H54 (cell line): ENCODE measurements at regions not wholly inside any gene's neighbourhood (a gene's known extent, or its start where the extent isn't known, plus 50 kb on each side); places are given as distances from the start of the nearest gene placed in this dataset.

ENCODE experiments used
- DNase-seq: peaks from one replicate; pipeline ENCODE4 v3.0.0; 2011; ENCODE audit warnings: low spot score, mixed read lengths; ENCODE audit not compliant: insufficient read length
- FAIRE-seq: peaks from 3 replicates; lab custom pipeline; 2011; peaks lifted over from hg19 to GRCh38; lab: Jason Lieb, UNC
- POLR2A ChIP-seq: IDR thresholded peaks from 2 replicates; pipeline ENCODE4 v1.6.1; 2011; ENCODE audit warnings: low read depth, mild to moderate bottlenecking, low read length

DNA sequence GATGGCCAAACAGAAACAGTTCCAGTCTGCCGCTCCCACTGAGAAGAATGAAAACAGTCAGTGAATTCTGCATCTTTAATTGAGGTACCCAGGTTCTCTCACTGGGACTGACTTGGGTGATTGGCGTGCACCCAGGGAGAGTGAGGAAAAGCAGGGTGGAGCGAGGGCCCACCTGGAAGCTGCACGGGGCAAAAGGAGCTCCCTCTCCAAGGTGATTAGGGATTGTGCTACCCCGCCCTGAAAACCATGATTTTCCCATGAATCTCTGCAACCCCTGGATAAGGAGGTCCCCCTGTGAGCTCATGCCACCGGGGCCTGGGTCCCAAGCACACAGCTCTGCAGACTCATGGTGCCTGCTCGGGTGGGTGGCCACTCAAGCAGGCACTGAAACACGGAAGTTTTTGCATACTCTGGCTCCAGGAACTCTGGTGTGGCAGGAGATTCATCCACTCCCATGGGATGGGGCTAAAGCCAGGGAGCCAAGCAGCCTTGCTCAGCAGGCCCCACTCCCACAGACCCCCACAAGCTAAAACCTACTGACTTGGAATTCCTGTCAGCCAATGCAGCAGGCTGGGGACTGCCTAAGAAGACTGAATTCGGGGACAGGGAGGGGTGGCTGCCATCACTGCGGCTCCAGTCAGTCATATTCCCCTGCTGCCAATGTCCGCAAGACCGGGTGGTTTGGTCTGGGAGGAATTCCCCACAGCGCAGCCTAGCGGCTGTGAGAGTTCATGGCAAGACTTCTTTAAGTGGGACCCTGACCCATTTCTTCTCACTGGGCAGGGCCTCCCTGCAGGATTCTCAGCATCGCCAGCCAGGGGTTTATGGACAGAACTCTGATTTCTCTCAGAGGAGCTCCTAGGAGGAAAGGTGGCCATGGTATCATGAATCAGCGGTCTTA lies 652.2 kb upstream of the RGMB start:
- TF ChIP-seq POLR2A = no peak
- FAIRE-seq = no peak
- no peak for DNase-seq

GRCh38 chr5:98128271-98128670 lies 645.2 kb upstream of the RGMB start:
- no peak for TF ChIP-seq POLR2A
- DNase-seq = no peak
- peak; percentile 68 for FAIRE-seq

GRCh38 chr5:98128846-98129245 lies 644.6 kb upstream of the RGMB start:
- no peak for DNase-seq
- no peak for TF ChIP-seq POLR2A
- no peak for FAIRE-seq

DNA sequence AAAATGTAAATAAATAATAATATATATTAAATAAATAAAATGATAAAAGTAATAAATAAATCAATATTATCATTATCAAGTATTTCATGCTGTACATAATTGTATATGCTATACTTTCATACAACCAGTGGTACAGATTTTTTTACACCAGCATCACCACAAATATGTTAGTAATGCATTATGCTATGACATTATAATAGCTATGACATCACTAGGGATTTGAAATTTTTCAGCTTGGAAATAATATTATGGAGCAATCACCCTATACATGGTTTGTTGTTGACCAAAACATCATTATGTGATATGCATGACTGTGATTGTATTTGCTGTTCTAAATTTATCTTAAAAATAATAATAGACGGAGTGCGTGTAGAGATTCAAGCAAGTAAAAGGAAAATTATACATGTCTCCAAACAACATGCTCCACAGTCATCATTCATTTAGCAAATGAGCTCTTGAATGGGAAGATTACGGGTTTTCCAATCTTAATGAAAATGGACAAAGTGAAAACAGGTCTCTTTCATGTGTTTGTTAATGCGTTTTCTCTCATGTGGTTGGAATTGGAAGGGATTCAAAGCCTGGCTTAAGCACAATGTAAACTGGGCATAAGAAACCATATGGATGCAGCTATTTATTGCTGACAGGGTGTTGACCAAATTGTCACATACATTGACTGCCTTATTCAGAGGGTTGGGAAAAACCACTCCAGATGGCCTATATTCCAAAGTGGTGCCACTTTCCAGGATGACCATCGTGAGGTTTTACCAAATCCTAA lies 643.0 kb upstream of the RGMB start:
- no peak for DNase-seq
- no peak for FAIRE-seq
- TF ChIP-seq POLR2A = no peak

- no peak for DNase-seq
- no peak for TF ChIP-seq POLR2A
- no peak for FAIRE-seq
Measured at GRCh38 chr5:98144116-98144515, 629.3 kb upstream of the RGMB start.

GRCh38 chr5:98144710-98145109 lies 628.8 kb upstream of the RGMB start:
- DNase-seq (no peak), FAIRE-seq (peak; percentile 6)
- TF ChIP-seq POLR2A = no peak

DNA sequence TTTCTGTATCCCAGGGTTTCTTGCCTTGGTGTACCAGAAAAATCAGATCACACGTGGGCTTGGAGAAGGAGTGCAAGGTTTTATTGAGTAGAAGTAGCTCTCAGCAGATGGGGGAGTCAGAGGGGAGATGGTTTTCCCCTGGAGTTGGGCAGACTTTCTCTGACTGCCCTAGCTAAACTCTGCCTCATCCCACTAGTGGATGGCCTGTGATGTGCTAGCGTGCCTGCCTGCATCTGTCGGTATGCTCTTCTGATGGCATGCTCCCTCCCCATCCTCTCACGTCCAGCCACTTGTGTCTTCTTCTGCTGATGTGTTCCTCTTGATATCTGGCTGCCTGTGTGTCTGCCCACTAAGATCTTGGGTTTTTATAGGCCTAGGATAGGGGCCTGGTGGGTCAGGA lies 616.1 kb upstream of the RGMB start:
- no peak for TF ChIP-seq POLR2A
- FAIRE-seq (no peak), DNase-seq (no peak)

DNA sequence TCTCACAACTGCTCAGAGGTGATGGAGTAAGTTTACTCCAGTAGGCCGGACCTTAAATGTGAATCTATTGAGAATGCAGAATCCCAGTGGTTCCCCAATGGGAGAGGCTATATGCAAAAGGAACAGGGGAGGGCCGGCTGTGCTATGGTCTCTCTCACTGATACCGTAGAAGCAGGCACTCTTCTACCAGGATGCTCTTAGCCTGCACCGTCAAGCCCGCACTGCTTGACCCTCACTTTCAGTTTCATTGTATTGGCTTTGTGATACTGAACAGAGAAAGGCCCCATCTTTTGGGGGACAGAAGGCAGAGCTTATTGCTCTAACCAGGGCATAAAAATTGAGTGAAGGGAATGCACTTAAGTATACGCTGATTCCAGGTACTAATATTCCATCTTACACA lies 615.0 kb upstream of the RGMB start:
- FAIRE-seq = no peak
- no peak for DNase-seq
- no peak for TF ChIP-seq POLR2A

- FAIRE-seq (no peak), DNase-seq (no peak)
- no peak for TF ChIP-seq POLR2A
Measured at GRCh38 chr5:98163796-98164493, 609.5 kb upstream of the RGMB start.

DNA sequence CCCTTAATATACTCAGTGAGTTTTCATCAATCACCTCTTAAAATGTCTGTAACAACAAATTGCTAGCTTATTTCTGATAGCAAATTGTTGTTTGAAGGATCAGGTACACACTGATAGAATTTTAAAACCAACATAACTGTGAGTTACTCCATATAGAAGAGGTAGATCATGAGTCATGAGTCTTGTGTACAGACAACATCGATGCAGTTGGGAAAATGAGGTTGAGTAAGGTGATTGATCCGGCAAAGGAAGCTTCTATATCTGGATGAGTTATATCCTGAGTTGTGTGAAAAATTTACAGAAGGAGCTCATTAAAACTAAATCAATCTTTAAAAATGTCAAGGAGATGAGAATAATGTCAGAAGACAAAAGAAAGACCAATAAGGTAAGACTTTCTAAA lies 604.6 kb upstream of the RGMB start:
- TF ChIP-seq POLR2A = no peak
- FAIRE-seq (no peak), DNase-seq (no peak)

DNA sequence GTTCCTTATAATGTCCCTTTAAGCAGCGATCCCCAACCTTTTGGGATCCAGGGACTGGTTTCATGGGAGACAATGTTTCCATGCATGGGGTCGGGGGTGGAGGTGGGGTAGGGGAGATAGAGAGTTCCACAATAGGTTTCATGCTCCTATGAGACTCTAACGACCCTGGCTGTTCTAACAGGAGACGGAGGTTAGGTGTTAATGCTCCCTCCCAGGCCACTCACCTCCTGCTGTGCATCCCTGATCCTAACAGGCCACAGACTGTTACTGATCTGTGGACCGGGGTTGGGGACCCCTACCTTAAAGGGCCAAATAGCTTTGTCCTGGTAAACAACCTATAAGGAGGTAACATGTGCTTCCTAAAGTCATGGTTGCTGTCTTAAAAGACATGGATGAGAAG lies 602.5 kb upstream of the RGMB start:
- no peak for TF ChIP-seq POLR2A
- FAIRE-seq = no peak
- no peak for DNase-seq

DNA sequence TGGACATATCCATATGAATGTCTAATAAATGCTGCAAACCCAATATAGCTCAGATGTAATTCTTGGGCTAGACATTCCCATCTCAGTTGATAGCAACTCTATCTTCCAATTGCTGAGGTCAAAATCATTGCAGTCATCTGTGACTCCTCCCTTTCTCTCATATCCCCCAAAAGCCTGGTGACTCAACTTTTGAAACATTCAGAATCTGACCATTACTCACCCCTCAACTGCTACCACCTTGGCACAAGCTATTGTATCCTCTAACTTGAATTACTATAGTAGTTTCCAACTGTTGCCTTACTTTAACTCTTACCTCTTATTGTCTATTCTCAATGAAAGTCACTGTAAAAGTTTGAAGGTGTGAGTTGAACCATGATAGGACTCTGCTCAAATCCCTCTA lies 600.1 kb upstream of the RGMB start:
- TF ChIP-seq POLR2A = no peak
- peak; percentile 96 for FAIRE-seq
- peak; percentile 3 for DNase-seq

DNA sequence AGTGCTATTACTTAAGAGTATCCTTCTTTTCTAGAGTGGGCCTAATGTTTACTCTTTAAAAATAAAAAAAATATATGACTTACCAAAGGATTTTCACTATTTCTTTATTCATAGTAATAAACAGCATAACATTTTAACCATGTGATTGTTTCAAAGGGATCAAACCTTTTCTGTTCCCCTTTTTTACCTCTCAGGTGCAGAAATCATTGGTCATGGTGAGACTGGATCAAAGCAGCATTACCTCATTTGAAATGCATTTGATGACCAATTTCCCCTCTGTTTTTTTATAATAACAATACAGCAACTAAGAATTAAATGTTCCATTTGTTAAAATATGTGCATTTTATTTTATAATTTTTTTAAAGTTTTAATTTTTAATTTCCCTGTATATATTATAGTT lies 598.0 kb upstream of the RGMB start:
- TF ChIP-seq POLR2A = no peak
- FAIRE-seq = no peak
- DNase-seq = no peak

GRCh38 chr5:98179791-98180755 lies 593.4 kb upstream of the RGMB start:
- DNase-seq = no peak
- FAIRE-seq = no peak
- no peak for TF ChIP-seq POLR2A
